ENCODE measurements at regions not wholly inside any gene's neighbourhood (a gene's known extent, or its start where the extent isn't known, plus 50 kb on each side); places are given as distances from the start of the nearest gene placed in this dataset.
"Not testable (repeated sequence)": the region's sequence is repeated elsewhere in the genome, so short reads cannot be mapped to it uniquely, and the experiment has no call there.

DNA sequence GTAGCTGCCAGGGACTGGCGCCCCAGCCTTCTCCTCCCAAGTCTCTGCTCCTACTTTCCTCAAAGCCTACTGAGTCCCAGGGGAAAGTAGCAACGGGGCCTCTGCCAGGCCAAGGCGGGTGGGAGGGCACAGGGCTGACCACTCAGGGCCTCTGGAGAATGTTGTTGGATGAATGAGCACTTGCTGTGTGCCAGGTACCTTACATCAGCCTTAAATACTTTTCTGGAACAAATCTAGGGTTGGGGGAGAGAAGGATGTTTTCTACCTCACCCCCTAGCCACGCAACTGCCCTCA, 119.3 kb upstream of the ZBTB40 start:
- TF ChIP-seq, protein P1, sequence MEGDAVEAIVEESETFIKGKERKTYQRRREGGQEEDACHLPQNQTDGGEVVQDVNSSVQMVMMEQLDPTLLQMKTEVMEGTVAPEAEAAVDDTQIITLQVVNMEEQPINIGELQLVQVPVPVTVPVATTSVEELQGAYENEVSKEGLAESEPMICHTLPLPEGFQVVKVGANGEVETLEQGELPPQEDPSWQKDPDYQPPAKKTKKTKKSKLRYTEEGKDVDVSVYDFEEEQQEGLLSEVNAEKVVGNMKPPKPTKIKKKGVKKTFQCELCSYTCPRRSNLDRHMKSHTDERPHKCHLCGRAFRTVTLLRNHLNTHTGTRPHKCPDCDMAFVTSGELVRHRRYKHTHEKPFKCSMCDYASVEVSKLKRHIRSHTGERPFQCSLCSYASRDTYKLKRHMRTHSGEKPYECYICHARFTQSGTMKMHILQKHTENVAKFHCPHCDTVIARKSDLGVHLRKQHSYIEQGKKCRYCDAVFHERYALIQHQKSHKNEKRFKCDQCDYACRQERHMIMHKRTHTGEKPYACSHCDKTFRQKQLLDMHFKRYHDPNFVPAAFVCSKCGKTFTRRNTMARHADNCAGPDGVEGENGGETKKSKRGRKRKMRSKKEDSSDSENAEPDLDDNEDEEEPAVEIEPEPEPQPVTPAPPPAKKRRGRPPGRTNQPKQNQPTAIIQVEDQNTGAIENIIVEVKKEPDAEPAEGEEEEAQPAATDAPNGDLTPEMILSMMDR (IDR thresholded peaks at IDR 0.05; ENCODE audit: control insufficient read depth, insufficient read depth, low read depth, low read length, missing control alignments): no peak
- no peak for DNase-seq (ENCODE audit: low read depth)
- no peak overlapping the region for H3K4me3 ChIP-seq (ENCODE audit: control insufficient read depth, low read depth, low read length)

DNA sequence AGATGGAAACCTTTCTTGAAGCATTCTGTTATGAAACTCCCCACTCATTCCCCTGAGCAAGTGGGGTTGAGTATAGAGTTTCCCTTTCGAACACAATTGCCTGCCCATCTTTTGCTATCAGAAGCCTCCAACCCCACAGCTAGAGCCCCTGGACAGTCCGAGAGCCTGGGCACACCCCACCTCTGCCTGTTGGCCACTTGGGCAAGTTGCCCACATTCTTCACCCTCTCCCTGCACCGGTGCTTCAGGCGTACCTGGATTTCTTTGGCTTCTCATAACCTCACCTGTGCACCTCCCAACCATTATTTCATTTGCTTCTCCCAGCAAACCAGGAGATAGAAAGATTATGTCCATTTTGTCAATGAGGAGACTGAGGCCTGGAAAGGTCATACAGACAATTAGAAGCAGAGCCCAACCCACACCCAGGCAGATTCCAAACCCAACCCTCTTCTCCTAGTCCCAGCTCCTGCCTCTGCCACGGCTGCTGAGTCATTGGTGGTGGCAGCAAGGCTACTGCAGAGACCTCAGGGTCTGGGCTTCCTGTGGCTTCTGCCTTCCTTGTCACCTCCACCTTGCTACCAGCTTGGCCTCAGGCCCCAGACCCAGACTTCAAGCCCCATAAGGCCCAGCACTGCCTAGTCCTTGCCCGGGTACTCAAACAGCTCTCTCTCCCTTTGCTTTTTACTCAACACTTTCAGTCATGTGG, 118.7 kb upstream of the ZBTB40 start:
- TF ChIP-seq, protein P1 (IDR thresholded peaks at IDR 0.05; ENCODE audit: control insufficient read depth, insufficient read depth, low read depth, low read length, missing control alignments): no peak
- no peak for DNase-seq (ENCODE audit: low read depth)
- H3K4me3 ChIP-seq (ENCODE audit: control insufficient read depth, low read depth, low read length): no peak overlapping the region

DNA sequence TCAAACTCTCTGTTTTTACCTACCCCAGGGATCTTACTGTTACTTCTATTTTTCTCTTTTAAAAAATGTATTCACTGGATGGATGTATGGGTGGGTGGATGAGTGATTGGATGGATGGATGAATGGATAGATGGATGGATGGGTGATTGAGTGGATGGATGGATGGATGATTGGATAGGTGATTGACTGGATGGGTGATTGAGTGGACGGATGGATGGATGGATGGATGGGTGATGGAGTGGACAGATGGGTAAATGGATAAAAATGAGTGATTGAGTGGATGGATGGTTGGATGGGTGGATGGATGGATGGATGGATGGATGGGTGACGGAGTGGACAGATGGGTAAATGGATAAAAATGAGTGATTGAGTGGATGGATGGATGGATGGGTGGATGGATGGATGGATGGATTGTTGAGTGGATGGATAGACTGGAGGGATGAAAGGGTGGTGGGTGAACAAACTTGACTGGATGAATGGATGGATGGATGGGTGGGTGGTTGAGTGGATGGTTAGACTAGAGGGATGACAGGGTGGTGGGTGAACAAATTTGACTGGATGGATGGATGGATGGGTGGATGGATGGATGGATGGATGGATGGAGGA, 118.0 kb upstream of the ZBTB40 start:
- no peak overlapping the region for H3K4me3 ChIP-seq (ENCODE audit: control insufficient read depth, low read depth, low read length)
- DNase-seq (ENCODE audit: low read depth): no peak
- TF ChIP-seq, protein P1 (IDR thresholded peaks at IDR 0.05; ENCODE audit: control insufficient read depth, insufficient read depth, low read depth, low read length, missing control alignments): no peak

DNA sequence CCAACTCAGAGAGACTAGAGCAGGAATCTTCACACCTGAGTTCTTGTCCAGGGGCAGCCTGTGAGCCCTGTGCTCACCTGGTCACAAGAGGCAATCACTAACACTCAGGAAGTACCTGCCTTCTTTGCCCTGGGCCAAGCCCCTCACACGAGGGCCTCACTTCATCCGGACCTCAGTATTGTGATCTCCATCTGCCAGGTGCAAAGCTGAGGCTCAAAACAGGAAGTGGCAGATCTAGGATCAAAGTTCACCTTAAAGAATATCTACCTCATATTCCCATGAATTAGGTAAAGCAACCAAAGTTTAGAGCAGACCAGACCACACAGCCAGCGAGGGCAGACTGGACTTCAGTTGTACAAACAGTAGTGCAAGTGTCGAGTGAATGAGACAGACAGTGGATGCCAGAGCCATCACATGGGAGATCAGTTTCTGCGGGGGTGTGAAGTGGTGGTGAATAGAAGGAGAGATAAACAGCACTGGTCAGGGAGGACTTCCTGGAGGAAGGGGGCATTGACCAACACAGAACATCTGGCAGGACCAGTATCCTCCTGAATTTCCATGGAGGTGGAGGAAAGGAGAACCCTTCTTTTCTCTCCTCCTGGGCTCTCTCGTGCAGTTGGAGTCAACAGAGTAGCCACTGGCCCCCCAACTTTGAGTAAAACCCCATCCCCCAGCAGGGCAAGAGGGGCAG, 116.6 kb upstream of the ZBTB40 start:
- no peak overlapping the region for H3K4me3 ChIP-seq (ENCODE audit: control insufficient read depth, low read depth, low read length)
- TF ChIP-seq, protein P1 (IDR thresholded peaks at IDR 0.05; ENCODE audit: control insufficient read depth, insufficient read depth, low read depth, low read length, missing control alignments): no peak
- DNase-seq (ENCODE audit: low read depth): no peak

DNA sequence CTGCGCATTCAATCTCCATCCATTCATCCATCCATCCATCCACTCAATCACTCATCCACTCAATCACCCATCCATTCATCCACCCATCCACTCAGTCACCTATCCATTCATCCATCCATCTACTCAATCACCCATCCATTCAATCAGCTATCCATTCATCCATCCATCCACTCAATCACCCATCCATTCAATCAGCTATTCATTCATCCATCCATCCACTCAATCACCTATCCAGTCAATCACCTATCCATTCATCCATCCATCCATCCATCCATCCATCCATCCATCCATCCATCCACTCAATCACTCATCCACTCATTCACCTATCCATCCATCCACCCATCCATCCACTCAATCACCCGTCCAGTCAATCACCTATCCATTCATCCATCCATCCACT, 115.4 kb upstream of the ZBTB40 start:
- not testable (repeated sequence) for DNase-seq (ENCODE audit: low read depth); H3K4me3 ChIP-seq (ENCODE audit: control insufficient read depth, low read depth, low read length)

DNA sequence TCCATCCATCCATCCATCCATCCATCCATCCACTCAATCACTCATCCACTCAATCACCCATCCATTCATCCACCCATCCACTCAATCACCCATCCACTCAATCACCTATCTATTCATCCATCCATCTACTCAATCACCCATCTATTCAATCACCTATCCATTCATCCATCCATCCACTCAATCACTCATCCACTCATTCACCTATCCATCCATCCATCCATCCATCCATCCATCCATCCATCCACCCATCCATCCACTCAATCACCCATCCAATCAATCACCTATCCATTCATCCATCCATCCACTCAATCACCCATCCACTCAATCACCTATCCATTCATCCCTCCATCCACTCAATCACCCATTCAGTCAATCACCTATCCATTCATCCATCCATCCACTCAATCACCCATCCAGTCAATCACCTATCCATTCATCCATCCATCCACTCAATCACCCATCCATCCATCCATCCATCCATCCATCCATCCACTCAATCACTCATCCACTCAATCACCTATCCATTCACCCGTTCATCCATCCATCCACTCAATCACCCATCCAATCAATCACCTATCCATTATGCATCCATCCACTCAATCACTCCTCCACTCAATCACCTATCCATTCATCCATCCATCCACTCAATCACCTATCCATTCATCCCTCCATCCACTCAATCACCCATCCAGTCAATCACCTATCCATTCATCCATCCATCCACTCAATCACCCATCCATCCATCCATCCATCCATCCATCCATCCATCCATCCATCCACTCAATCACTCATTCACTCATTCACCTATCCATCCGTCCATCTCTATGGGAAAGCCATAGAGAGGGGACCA, 114.7 kb upstream of the ZBTB40 start:
- DNase-seq (ENCODE audit: low read depth); H3K4me3 ChIP-seq (ENCODE audit: control insufficient read depth, low read depth, low read length): not testable (repeated sequence)

DNA sequence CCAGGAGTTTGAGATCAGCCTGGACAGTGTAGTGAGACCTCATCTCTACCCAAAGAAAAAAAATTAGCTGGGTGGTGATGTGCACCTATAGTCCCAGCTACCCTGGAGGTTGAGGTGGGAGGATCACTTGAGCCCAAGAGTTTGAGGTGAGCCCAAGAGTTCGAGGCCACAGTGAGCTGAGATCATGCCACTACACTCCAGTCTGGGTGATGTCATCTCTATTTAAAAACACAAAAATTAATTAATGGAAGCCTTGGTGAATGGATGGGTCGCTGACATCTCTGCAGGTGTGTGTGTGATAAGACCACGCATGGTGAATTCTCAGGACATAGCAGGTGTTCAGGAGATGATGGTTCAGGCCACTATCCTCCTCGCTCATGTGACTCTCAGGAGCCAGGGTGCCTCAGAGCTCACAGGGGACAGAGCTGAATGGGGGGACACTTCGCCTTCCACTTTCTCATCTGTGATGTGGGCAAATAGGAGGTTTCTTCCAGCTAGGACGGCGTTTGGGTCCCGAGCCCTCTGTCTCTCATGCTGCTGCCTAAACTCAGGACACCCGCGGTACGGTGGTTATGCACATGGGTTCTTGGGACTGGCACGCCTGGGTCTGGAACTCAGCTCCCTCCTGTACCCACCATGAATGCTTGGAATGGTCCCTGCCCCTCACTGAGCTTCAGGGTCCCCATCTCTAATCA, 113.4 kb upstream of the ZBTB40 start:
- no peak overlapping the region for H3K4me3 ChIP-seq (ENCODE audit: control insufficient read depth, low read depth, low read length)
- DNase-seq (ENCODE audit: low read depth): no peak
- TF ChIP-seq, protein P1 (IDR thresholded peaks at IDR 0.05; ENCODE audit: control insufficient read depth, insufficient read depth, low read depth, low read length, missing control alignments): no peak
